ACHN (cell line): ENCODE measurements at regions not wholly inside any gene's neighbourhood (a gene's known extent, or its start where the extent isn't known, plus 50 kb on each side); places are given as distances from the start of the nearest gene placed in this dataset.

Source experiments
- DNase-seq: peaks from one replicate; pipeline ENCODE4 v3.0.0-alpha.2; 2015
- in situ Hi-C: cut with HindIII; loops from 2 replicates; pipeline ENCODE4 v1.10.0; 2017; ENCODE audit warnings: low sequenced_read_pairs, low pct_ligation_motif_present, low pct_unique_long_range_greater_than_20kb

DNA sequence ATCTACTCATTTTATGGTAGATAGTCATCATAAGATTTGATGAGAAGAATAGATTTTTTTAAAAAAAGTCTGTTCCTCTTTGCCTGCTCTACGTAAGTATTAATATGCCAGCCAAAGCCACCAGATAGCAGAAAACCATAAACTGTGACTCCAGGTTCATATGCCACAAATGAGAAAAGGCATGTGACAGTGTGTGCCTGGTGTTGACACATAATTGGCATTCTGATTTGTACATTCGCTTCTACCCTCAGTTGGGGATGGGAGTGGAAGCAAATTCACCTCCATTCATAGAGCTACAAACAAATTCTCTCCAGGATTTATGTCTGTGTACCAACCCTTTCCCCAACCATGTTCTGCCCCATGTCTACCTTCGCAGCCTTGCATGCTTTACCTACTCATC lies 391.6 kb downstream of the PMP22 start:
- DNase-seq = no peak
- in situ Hi-C loops = no loop called here

DNA sequence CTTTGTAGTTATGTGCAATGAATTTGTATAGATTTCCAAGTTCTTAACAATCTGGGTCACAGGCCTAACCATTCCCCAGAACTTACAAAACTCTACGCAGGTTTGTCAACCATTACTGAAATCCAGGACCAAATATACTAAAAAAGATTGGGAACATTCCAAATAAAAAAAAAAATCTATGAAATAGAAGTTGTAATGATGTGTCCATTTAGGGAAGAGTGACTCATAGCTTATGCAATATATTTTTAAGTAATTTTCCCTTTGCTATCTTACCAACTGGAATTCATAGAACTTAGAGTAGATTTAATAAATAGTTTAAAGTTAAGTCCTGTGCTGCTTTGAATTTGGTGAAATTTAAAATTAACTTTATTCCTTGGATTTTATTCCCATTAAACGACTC lies 393.2 kb downstream of the PMP22 start:
- in situ Hi-C loops = no loop called here
- no peak for DNase-seq

DNA sequence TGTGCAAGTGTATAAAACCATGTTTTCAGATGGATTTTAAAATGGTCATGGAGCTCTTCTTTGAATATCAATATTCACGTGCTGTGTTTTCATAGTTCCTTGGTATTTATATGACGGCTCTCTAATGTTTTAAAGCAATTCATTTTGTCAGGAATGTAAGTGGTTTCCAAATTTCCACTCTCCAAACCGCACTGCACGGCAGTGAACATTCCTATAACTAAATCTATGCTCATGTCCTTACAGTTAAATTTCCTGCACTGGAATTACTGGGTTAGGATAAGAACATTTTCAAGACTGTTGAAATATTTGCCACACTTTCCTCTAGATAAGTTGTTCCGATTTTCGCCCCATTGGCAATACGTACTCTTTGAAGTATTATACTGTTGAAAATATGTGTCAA lies 398.9 kb downstream of the PMP22 start:
- DNase-seq = no peak
- in situ Hi-C loops = no loop called here

- no peak for DNase-seq
- in situ Hi-C loops = no loop called here
Observed at GRCh38 chr17:14864127-14864526, 401.0 kb downstream of the PMP22 start.

GRCh38 chr17:14859542-14859941 lies 405.6 kb downstream of the PMP22 start:
- in situ Hi-C loops = no loop called here
- no peak for DNase-seq

DNA sequence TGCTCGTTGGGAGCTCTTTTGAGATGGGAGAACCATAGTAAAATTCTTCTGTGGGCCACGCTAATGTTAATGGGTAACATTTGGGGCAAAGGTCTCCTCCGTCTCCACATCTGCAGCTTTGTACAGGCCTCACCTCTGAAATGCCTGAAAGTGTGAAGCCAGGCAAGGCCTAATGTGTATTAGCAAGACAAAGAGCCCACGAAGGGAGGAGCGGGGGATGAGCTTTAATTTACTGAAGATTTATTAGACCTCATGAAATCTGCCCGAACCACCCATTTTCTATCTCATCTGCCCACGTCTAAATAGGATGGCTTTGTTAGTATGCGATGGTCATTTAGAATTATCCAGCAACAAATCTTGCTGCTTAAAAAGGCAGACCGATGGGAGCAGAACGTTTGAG lies 408.9 kb downstream of the PMP22 start:
- in situ Hi-C loops = no loop called here
- no peak for DNase-seq

DNA sequence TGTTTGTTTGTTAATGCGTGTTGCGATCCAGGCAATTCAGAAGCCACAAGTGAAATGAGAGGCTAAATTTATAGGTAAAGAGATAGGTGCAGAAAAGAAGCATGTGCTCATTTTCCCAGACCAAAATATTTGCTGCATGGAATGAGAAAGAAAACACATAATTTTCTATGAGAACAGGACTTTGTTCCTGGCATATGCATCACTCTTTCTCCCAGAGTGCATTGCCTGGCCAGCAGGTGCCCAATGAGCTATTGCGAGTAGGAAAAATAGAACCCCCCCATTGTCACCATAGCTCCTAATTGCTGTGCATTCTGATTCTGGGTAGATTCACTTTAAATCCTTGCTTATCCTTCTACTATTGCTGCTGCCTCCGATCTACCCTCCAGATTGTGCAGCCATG lies 410.4 kb downstream of the PMP22 start:
- in situ Hi-C loops = no loop called here
- DNase-seq = no peak

DNA sequence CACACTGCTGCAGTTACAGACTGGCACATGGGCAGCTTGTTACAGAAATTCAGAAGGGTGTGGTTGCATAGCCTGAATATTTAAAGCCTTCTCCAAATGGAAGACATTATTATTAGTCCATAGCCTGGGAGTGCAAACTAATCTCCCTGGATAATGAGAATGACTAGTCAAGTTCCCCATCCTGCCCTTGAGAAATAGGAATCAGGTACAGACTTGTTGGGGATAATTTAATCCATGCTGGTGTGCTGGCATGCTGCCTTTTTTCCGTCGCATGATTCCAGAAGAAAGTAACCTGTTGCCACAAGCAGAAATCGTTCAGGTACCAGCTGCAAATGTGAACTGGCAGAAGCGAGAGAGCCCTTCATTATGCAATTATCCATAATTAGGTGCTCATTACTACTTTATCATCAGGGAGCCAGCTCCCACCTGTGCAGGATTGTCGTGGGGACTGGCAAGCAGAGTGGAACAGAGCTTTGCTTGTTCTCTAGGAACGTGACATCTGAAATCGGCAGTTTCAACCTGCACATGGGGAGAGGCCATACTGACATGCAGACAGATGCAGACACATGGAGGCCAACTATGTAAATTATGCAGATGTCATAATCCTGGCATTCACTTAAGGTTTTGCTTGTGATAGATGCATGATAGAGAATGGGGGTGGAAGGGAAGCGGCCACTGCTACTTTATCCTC lies 419.4 kb downstream of the PMP22 start:
- no peak for DNase-seq
- in situ Hi-C loops = no loop called here

- no peak for DNase-seq
- in situ Hi-C loops = no loop called here
Observed at GRCh38 chr17:14843086-14843795, 421.9 kb downstream of the PMP22 start.

DNA sequence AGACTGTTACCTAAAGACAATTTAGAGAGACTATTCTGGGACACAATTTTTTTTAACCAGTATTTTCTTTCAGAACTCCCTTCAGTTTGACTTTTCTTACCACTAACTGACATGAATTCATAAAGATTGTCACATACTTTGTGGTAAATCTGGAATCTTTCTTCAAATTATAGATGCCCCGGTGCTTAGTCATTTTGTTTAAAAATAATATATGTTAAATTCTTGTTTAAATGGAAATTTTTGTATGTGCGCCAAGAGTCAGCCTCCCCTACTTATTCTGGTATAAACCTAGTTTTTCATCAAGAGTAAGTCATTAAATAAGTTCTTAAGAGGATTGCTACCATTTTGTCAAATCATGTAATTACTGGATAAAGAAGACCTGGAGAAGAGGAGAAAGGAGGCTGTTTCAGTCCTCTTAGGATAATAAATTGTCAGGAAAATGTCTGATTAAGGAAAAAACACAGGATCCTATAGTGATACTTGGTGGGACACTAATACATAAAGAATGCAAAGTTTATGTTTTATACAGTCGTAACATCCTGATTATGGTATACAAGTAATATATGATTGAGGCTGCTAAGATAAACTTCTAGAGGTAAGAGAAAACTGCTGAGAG lies 424.4 kb downstream of the PMP22 start:
- in situ Hi-C loops = no loop called here
- DNase-seq = no peak

GRCh38 chr17:14838567-14838966 lies 426.6 kb downstream of the PMP22 start:
- in situ Hi-C loops = no loop called here
- no peak for DNase-seq

DNA sequence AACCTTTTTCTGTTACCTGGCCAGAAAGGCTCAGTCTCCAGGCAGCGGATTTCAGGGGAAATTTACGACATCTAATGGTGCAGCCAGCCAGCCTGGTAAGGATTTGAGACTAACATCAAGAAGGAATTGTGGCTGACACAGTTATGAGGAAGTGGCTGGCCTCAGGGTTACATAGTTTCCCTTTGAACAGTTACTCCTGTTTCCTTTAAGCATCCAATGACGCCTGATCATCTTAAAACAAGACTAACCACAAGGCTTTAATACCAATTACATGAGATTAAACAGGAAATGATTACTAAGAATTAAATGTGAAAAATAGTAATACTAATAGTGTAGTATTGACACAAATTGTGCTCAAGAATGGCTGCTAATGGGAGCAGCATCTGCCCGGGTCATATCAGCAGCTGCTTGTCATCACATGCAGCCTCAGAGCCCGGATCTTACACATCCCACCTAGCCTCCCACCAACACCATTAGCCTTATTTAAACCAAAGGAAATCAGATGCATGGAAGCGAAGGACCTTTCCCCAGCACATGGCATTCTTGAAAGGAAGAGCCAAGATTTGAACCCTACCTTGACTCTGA lies 431.8 kb downstream of the PMP22 start:
- in situ Hi-C loops = no loop called here
- DNase-seq = no peak

DNA sequence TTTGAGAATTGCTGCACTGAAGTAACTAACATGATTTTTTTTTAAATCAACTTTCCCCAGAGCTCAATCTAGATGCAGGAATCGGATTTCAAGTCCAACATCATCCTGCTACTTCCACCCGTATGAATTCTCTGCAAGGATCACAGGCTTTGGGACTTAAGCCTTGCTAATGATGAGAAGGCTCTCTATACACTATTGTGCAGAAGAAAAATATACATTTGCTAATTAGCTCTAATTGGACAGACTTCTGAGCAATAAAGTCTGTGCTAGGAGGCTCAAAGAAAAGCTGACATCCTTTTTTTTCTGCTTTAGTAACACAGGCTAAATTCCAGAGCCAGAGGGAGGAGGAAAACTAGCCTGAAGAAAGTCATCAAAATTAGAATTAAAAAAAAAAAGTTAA lies 433.6 kb downstream of the PMP22 start:
- DNase-seq = no peak
- in situ Hi-C loops = no loop called here

DNA sequence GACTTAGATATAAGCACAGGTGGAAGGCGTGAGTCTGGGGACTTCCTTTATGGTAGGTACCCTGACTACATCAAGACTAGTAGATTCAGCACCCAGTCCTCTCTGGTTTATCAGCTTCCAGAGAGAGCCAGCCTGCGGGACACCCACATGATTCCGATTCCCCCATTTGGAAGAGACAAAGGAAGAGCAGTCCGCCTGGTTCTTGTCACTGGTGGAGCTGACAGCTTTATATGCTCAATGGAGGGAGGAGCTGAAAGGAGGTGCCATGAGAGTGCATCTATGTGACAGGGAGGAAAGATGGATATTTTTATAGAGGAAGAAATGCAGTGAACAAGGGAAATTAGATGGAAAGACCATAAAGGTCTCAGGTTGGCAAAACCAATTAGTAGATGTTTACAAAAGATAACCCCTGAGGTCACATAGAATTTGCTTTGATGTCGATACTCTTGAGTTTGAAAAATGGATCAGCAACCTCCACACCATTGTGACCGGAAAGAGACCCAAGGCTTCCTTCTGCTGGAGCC lies 437.7 kb downstream of the PMP22 start:
- in situ Hi-C loops = no loop called here
- no peak for DNase-seq

- no peak for DNase-seq
- in situ Hi-C loops = no loop called here
Observed at GRCh38 chr17:14826358-14826757, 438.8 kb downstream of the PMP22 start.

DNA sequence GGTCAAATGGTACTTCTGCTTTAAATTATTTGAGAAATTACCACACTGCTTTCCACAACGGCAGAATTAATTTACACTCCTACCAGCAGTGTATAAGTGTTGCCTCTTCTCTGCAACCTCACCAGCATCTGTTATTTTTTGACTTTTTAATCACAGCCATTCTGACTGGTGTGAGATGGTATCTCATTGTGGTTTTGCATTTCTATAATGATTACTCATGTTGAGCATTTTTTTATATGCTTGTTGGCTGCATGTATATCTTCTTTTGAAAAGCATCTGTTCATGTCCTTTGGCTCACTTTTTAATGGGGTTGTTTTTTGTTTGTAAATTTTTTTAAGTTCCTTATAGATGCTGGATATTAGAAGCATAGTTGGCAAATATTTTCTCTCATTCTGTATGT lies 446.7 kb downstream of the PMP22 start:
- DNase-seq = no peak
- in situ Hi-C loops = no loop called here

- in situ Hi-C loops = no loop called here
- DNase-seq = no peak
Observed at GRCh38 chr17:14815079-14815478, 450.0 kb downstream of the PMP22 start.

DNA sequence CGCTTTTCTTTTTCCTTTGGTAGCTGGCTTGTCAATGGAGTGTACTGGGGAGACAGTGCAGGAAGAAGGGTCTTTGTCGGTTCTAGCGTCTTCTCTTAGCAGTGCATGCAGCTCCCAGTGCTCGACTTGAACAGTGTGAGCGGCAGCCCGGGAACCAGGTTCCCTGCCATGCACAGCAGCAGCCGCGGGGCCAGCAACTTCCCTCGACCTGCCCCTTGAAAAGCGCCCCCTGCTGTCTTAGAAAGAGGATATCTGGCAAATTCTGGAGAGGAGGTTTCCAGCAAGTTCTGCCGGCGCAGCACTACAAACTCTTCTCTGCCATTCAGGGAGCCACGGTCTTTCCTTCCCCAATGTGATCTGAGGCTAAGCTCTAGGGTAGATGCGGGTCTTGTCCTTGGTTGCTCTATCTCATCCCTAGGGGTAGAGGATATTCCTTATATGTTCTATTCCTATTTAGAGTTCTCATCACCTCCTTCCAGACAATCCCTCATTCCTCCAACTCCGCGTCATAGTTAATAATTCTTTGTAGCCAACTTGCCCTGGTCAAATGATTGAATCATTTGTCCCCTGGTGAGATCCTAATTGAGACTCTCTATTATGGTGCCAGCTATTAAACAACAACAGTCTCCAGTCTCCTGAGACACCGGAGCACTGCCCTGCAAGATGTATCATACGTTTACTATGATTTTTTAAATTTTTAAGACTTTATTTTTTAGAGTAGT lies 451.3 kb downstream of the PMP22 start:
- DNase-seq = peak; percentile 12
- in situ Hi-C loops = no loop called here

DNA sequence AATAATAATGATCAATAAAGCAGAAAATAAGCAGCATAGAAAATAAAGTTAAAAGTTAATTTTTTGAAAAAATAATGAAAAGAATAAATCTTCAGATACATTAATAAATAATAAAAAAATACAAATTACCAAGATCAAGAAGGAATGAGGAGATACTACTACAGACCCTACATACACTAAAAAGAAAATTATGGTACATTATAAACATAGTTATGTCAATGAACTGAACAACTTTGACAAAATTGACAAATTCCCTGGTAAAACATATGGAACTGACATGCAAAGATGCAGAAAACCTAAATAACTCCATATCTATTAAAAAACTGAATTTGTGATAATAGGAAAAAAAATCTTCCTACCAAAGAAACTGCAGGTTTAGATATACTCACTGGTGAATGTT lies 456.7 kb downstream of the PMP22 start:
- in situ Hi-C loops = no loop called here
- DNase-seq = no peak
